ENCODE measurements at regions not wholly inside any gene's neighbourhood (a gene's known extent, or its start where the extent isn't known, plus 50 kb on each side); places are given as distances from the start of the nearest gene placed in this dataset.

- no peak overlapping the region for H2AFZ ChIP-seq
Observed at GRCh38 chr4:128565054-128565453, 244.4 kb upstream of the JADE1 start.

GRCh38 chr4:128564081-128564630 is 245.3 kb upstream of the JADE1 start:
- H3K27me3 ChIP-seq = no peaks in the 10 kb centered on the region
- H2AFZ ChIP-seq = no peak overlapping the region
- H3K4me1 ChIP-seq (ENCODE audit: insufficient read depth) = peaks cover 36% of the 10 kb centered on the region
- H3K9me2 ChIP-seq (replicated peaks; ENCODE audit: insufficient read depth) = no peaks in the 10 kb centered on the region
- H3K4me3 ChIP-seq = no peak overlapping the region
- no peak overlapping the region for H3K4me2 ChIP-seq
- 96% methylated on average over 2 of the region's 2 CpGs for WGBS (ENCODE audit: low lambda C conversion rate, missing lambda C conversion rate)
- H4K20me1 ChIP-seq (ENCODE audit: insufficient read depth, poor library complexity, severe bottlenecking) = no peaks in the 10 kb centered on the region
- no peaks in the 10 kb centered on the region for H3K36me3 ChIP-seq (replicated peaks; ENCODE audit: insufficient read depth, low read depth)
- TF ChIP-seq EZH2phosphoT487 (IDR thresholded peaks at IDR 0.05; ENCODE audit: low read depth, severe bottlenecking, unreplicated experiment) (no peak), EZH2 (IDR thresholded peaks at IDR 0.05; ENCODE audit: borderline replicate concordance) (no peak), CTCF (IDR thresholded peaks at IDR 0.05; ENCODE audit: poor library complexity) (no peak)
- H3K79me2 ChIP-seq = no peaks in the 10 kb centered on the region
- H3K27ac ChIP-seq = no peak overlapping the region
- H3K9me3 ChIP-seq (ENCODE audit: low read depth) = no peaks in the 10 kb centered on the region
- DNase-seq (ENCODE audit: low spot score) = no peak

More at GRCh38 chr4:128565054-128565453, 244.4 kb upstream of the JADE1 start:
- Histone ChIP-seq H3K4me2 (no peak overlapping the region), H3K9me2 (replicated peaks; ENCODE audit: insufficient read depth) (no peaks in the 10 kb centered on the region), H3K27ac (no peak overlapping the region), H3K36me3 (replicated peaks; ENCODE audit: insufficient read depth, low read depth) (no peaks in the 10 kb centered on the region), H3K9me3 (ENCODE audit: low read depth) (no peaks in the 10 kb centered on the region), H3K4me3 (no peak overlapping the region), H3K4me1 (ENCODE audit: insufficient read depth) (peaks cover 29% of the 10 kb centered on the region), H3K79me2 (no peaks in the 10 kb centered on the region), H4K20me1 (ENCODE audit: insufficient read depth, poor library complexity, severe bottlenecking) (no peaks in the 10 kb centered on the region), H3K27me3 (no peaks in the 10 kb centered on the region)
- no peak for TF ChIP-seq EZH2 (IDR thresholded peaks at IDR 0.05; ENCODE audit: borderline replicate concordance)
- no peak for TF ChIP-seq CTCF (IDR thresholded peaks at IDR 0.05; ENCODE audit: poor library complexity)
- TF ChIP-seq EZH2phosphoT487 (IDR thresholded peaks at IDR 0.05; ENCODE audit: low read depth, severe bottlenecking, unreplicated experiment) = no peak
- no peak for DNase-seq (ENCODE audit: low spot score)
- 77% methylated on average over 2 of the region's 2 CpGs for WGBS (ENCODE audit: low lambda C conversion rate, missing lambda C conversion rate)

GRCh38 chr4:128560754-128561495 is 248.6 kb upstream of the JADE1 start:
- Histone ChIP-seq H3K79me2 (no peaks in the 10 kb centered on the region), H2AFZ (peak overlapping the region; percentile 7), H3K27me3 (no peaks in the 10 kb centered on the region), H3K9me3 (ENCODE audit: low read depth) (no peaks in the 10 kb centered on the region), H3K9me2 (replicated peaks; ENCODE audit: insufficient read depth) (no peaks in the 10 kb centered on the region), H3K4me1 (ENCODE audit: insufficient read depth) (peaks cover 33% of the 10 kb centered on the region), H4K20me1 (ENCODE audit: insufficient read depth, poor library complexity, severe bottlenecking) (no peaks in the 10 kb centered on the region), H3K4me3 (no peak overlapping the region), H3K27ac (peak overlapping the region; percentile 88), H3K4me2 (peak overlapping the region; percentile 48), H3K36me3 (replicated peaks; ENCODE audit: insufficient read depth, low read depth) (no peaks in the 10 kb centered on the region)
- TF ChIP-seq EZH2phosphoT487 (IDR thresholded peaks at IDR 0.05; ENCODE audit: low read depth, severe bottlenecking, unreplicated experiment) (no peak), EZH2 (IDR thresholded peaks at IDR 0.05; ENCODE audit: borderline replicate concordance) (no peak), CTCF (IDR thresholded peaks at IDR 0.05; ENCODE audit: poor library complexity) (no peak)
- WGBS (ENCODE audit: low lambda C conversion rate, missing lambda C conversion rate) = 16% methylated on average over 6 of the region's 6 CpGs
- DNase-seq (ENCODE audit: low spot score) = no peak

Data from hepatocyte (in vitro differentiated cells).